ENCODE measurements at regions not wholly inside any gene's neighbourhood (a gene's known extent, or its start where the extent isn't known, plus 50 kb on each side); places are given as distances from the start of the nearest gene placed in this dataset.

- POLR2A ChIA-PET: no interaction called here
- BruUV-seq (replicated peaks): no TSS peak
- 22% methylated on average over 5 of the region's 5 CpGs for WGBS (ENCODE audit: low lambda C conversion rate)
- no peak overlapping the region for H3K9ac ChIP-seq (ENCODE audit: insufficient read depth, low read depth, low read length)
- H3K36me3 ChIP-seq (replicated peaks in 1 of 2; ENCODE audit: control insufficient read depth in 1 of 2, insufficient read depth in 2 of 2, low read length in 2 of 2): no peaks in the 10 kb centered on the region
- no peaks in the 10 kb centered on the region for H3K27me3 ChIP-seq (ENCODE audit: control insufficient read depth in 1 of 2, insufficient read depth in 2 of 2, low read length in 2 of 2)
- no peak for DNase-seq (ENCODE audit: low spot score)
- FAIRE-seq: no peak
- no peak for ATAC-seq
- no peak overlapping the region for H2AFZ ChIP-seq (ENCODE audit: low read length)
- TF ChIP-seq PITX1 (CRISPR knock-in tag; IDR thresholded peaks at IDR 0.05): no peak
- TF ChIP-seq NKX3-1 (CRISPR knock-in tag; IDR thresholded peaks at IDR 0.05): no peak
- TF ChIP-seq PTBP1 (IDR thresholded peaks at IDR 0.05; ENCODE audit: low read depth, low read length, poor library complexity, severe bottlenecking): no peak
- TF ChIP-seq TP53 (CRISPR knock-in tag; conservative IDR thresholded peaks at IDR 0.05): no peak
- no peak for TF ChIP-seq NONO (IDR thresholded peaks at IDR 0.05)
- no peak for TF ChIP-seq NONO (CRISPR knock-in tag; conservative IDR thresholded peaks at IDR 0.05)
- TF ChIP-seq IRF1 (CRISPR knock-in tag; IDR thresholded peaks at IDR 0.05; ENCODE audit: low read depth): no peak
- no peak for TF ChIP-seq ZNF10 (CRISPR knock-in tag; IDR thresholded peaks at IDR 0.05; ENCODE audit: borderline replicate concordance, low read depth)
- no peak for TF ChIP-seq MBNL3 (CRISPR knock-in tag; conservative IDR thresholded peaks at IDR 0.05)
- TF ChIP-seq ZBTB49 (CRISPR knock-in tag; IDR thresholded peaks at IDR 0.05; ENCODE audit: borderline replicate concordance): no peak
- no peak for TF ChIP-seq KDM5A (IDR thresholded peaks at IDR 0.05; ENCODE audit: borderline replicate concordance, low read length)
- no peak for TF ChIP-seq ZNF556 (CRISPR knock-in tag; IDR thresholded peaks at IDR 0.05; ENCODE audit: borderline replicate concordance)
- TF ChIP-seq MED1 (CRISPR knock-in tag; IDR thresholded peaks at IDR 0.05): no peak
- TF ChIP-seq ZNF775 (CRISPR knock-in tag; IDR thresholded peaks at IDR 0.05; ENCODE audit: borderline replicate concordance): no peak
- no peak overlapping the region for H3K27ac ChIP-seq (ENCODE audit: extremely low read length, insufficient read depth, low read length)
- no peaks in the 10 kb centered on the region for H3K4me1 ChIP-seq (ENCODE audit: insufficient read depth, low read length)
- intact Hi-C loops (cut with micrococcal nuclease; ENCODE audit: unreplicated experiment) (no loop called here), in situ Hi-C loops (cut with HindIII; ENCODE audit: extremely low pct_ligation_motif_present, low pct_unique_long_range_greater_than_20kb) (no loop called here)
- CTCF ChIA-PET (ENCODE audit: low intra/inter-chr PET ratio, low total read pairs): no interaction called here
- no peak overlapping the region for H3K4me3 ChIP-seq (replicated peaks in 1 of 3; ENCODE audit: insufficient read depth in 1 of 3, low read depth in 2 of 3, low read length in 3 of 3)
- H3K79me2 ChIP-seq (ENCODE audit: insufficient read depth, low read length): no peaks in the 10 kb centered on the region
- no peak overlapping the region for H3K4me2 ChIP-seq (ENCODE audit: low read depth, low read length)
- no peaks in the 10 kb centered on the region for H3K9me3 ChIP-seq (ENCODE audit: low read length)
- no peaks in the 10 kb centered on the region for H4K20me1 ChIP-seq (ENCODE audit: insufficient read depth, low read length)
Observed at GRCh38 chr5:167552356-167552755, 739.1 kb upstream of the WWC1 start.
